Liver (tissue), 8 donors: ENCODE measurements at regions not wholly inside any gene's neighbourhood (a gene's known extent, or its start where the extent isn't known, plus 50 kb on each side); places are given as distances from the start of the nearest gene placed in this dataset.

Source experiments
- DNase-seq: peaks from one replicate; pipeline ENCODE4 v3.0.0-alpha.2; 2017; ENCODE audit warnings: low spot score
- H3K27ac ChIP-seq, 2 donors: one replicate each; pipeline ENCODE4 v1.7.0; 2013; ENCODE audit warnings: inconsistent platforms in 2 of 2, low read length in 2 of 2, control low read depth in 1 of 2, low read depth in 1 of 2, mild to moderate bottlenecking in 1 of 2
- H3K27me3 ChIP-seq, 4 donors: one replicate each; pipeline versions ENCODE4 v1.6.1 to v1.7.0; 2013; ENCODE audit warnings: low read length in 3 of 4, inconsistent platforms in 1 of 4, mild to moderate bottlenecking in 1 of 4, moderate library complexity in 1 of 4; ENCODE audit not compliant: control insufficient read depth in 4 of 4, insufficient read depth in 4 of 4
- H3K36me3 ChIP-seq, 4 donors: one replicate each; pipeline versions ENCODE4 v1.6.1 to v1.7.0; 2013; ENCODE audit warnings: low read length in 3 of 4, mild to moderate bottlenecking in 3 of 4, low read depth in 1 of 4, moderate library complexity in 1 of 4; ENCODE audit not compliant: control insufficient read depth in 4 of 4, insufficient read depth in 3 of 4
- H3K4me1 ChIP-seq, 4 donors: one replicate each; pipeline versions ENCODE4 v1.6.1 to v1.7.0; 2013; ENCODE audit warnings: low read length in 3 of 4, mild to moderate bottlenecking in 3 of 4, moderate library complexity in 1 of 4; ENCODE audit not compliant: control insufficient read depth in 4 of 4, insufficient read depth in 4 of 4
- H3K4me3 ChIP-seq, 3 donors: one replicate each; pipeline versions ENCODE4 v1.6.1 to v1.7.0; 2013; ENCODE audit warnings: low read length in 3 of 3, control low read depth in 1 of 3, low read depth in 1 of 3, mild to moderate bottlenecking in 1 of 3
- H3K9ac ChIP-seq, 2 donors: one replicate each; pipeline ENCODE4 v1.7.0; 2013; ENCODE audit warnings: low read length in 2 of 2, mild to moderate bottlenecking in 2 of 2, moderate library complexity in 2 of 2, control low read depth in 1 of 2, low read depth in 1 of 2
- H3K9me3 ChIP-seq, 4 donors: one replicate each; pipeline versions ENCODE4 v1.6.1 to v1.7.0; 2013; ENCODE audit warnings: low read length in 3 of 4; ENCODE audit not compliant: control insufficient read depth in 4 of 4
- EGR1 ChIP-seq, 2 donors: IDR thresholded peaks; 2 replicates each; pipeline ENCODE4 v1.6.1; 2016 to 2018; ENCODE audit warnings: antibody characterized with exemption in 2 of 2, low read depth in 2 of 2
- FOXA1 ChIP-seq: IDR thresholded peaks from 2 replicates; pipeline ENCODE4 v1.6.1; 2016; ENCODE audit warnings: antibody characterized with exemption
- FOXA2 ChIP-seq: IDR thresholded peaks from 2 replicates; pipeline ENCODE4 v1.6.1; 2016; ENCODE audit warnings: antibody characterized with exemption
- GABPA ChIP-seq, 2 donors: IDR thresholded peaks in 1 of 2; conservative IDR thresholded peaks in 1 of 2; 2 replicates each; pipeline ENCODE4 v1.6.1; 2016; ENCODE audit warnings: antibody characterized with exemption in 2 of 2, mild to moderate bottlenecking in 1 of 2, moderate library complexity in 1 of 2
- HNF4A ChIP-seq, 2 donors: conservative IDR thresholded peaks; 2 replicates each; pipeline ENCODE4 v1.6.1; 2016; ENCODE audit warnings: antibody characterized with exemption in 2 of 2, mild to moderate bottlenecking in 2 of 2
- HNF4G ChIP-seq: IDR thresholded peaks from 2 replicates; pipeline ENCODE4 v1.6.1; 2016; ENCODE audit warnings: antibody characterized with exemption
- JUND ChIP-seq, 2 donors: IDR thresholded peaks; 2 replicates each; pipeline ENCODE4 v1.6.1; 2016; ENCODE audit warnings: antibody characterized with exemption in 2 of 2
- NR2F2 ChIP-seq: IDR thresholded peaks from 2 replicates; pipeline ENCODE4 v1.6.1; 2016; ENCODE audit warnings: antibody characterized with exemption
- RAD21 ChIP-seq, 2 donors: IDR thresholded peaks; 2 replicates each; pipeline ENCODE4 v1.6.1; 2016; ENCODE audit warnings: antibody characterized with exemption in 2 of 2, mild to moderate bottlenecking in 2 of 2
- RXRA ChIP-seq, 2 donors: IDR thresholded peaks; 2 replicates each; pipeline ENCODE4 v1.6.1; 2017 to 2018; ENCODE audit warnings: antibody characterized with exemption in 2 of 2, mild to moderate bottlenecking in 1 of 2
- SP1 ChIP-seq: IDR thresholded peaks from 2 replicates; pipeline ENCODE4 v1.6.1; 2018; ENCODE audit warnings: antibody characterized with exemption, mild to moderate bottlenecking
- TAF1 ChIP-seq: conservative IDR thresholded peaks from 2 replicates; pipeline ENCODE4 v1.6.1; 2016; ENCODE audit warnings: antibody characterized with exemption, mild to moderate bottlenecking
- YY1 ChIP-seq: IDR thresholded peaks from 2 replicates; pipeline ENCODE4 v1.6.1; 2016; ENCODE audit warnings: antibody characterized with exemption, mild to moderate bottlenecking
- WGBS: extraction: QIAGEN DNeasy Blood & Tissue Kit; methylation state at CpG from one replicate; pipeline ENCODE4 v1.1.7; 2013; 5-methylcytosine and 5-hydroxymethylcytosine counted together
- TF ChIP-seq, protein P1 (sequence below): fragments of 150-350 bp; IDR thresholded peaks from 2 replicates; pipeline ENCODE4 v1.5.1; 2017; ENCODE audit warnings: improper control_type of control experiment, low read depth, low read length; ENCODE audit not compliant: missing input control
- TF ChIP-seq, protein P2 (sequence below): IDR thresholded peaks from 2 replicates; pipeline ENCODE4 v1.6.1; 2016; ENCODE audit warnings: antibody characterized with exemption
- TF ChIP-seq, protein P3 (sequence below): IDR thresholded peaks from 2 replicates; pipeline ENCODE4 v1.6.1; 2016; ENCODE audit warnings: antibody characterized with exemption, mild to moderate bottlenecking
- TF ChIP-seq, protein P4 (sequence below): IDR thresholded peaks from 2 replicates; pipeline ENCODE4 v1.6.1; 2016; ENCODE audit warnings: antibody characterized with exemption
- TF ChIP-seq, protein P5 (sequence below): IDR thresholded peaks from 2 replicates; pipeline ENCODE4 v1.6.1; 2016; ENCODE audit warnings: antibody characterized with exemption
- donor health status: healthy.
- donor health status: healthy.
- donor health status: healthy.
- donor health status: healthy.
- donor health status: healthy.

DNA sequence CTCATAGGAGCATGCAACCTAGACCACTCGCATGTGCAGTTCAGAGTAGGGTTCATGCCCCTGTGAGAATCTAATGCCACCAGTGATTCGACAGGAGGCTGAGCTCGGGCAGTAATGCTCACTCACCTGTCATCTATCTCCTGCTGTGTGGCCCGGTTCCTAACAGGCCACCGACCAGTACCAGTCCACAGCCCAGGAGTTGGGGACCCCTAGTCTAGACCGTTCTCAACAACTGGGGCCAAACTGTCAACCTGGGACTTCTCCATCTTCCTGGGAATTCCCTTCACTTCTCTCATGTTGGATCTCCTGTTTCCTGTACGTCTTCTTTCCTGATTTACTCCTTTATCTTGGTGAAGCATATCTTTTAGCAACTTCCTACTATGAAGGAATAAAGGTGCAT is 79.4 kb upstream of the HELT start (continued):
- TF ChIP-seq, protein P1, sequence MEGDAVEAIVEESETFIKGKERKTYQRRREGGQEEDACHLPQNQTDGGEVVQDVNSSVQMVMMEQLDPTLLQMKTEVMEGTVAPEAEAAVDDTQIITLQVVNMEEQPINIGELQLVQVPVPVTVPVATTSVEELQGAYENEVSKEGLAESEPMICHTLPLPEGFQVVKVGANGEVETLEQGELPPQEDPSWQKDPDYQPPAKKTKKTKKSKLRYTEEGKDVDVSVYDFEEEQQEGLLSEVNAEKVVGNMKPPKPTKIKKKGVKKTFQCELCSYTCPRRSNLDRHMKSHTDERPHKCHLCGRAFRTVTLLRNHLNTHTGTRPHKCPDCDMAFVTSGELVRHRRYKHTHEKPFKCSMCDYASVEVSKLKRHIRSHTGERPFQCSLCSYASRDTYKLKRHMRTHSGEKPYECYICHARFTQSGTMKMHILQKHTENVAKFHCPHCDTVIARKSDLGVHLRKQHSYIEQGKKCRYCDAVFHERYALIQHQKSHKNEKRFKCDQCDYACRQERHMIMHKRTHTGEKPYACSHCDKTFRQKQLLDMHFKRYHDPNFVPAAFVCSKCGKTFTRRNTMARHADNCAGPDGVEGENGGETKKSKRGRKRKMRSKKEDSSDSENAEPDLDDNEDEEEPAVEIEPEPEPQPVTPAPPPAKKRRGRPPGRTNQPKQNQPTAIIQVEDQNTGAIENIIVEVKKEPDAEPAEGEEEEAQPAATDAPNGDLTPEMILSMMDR = no peak
- no peak for TF ChIP-seq HNF4A (conservative IDR thresholded peaks at IDR 0.05)

DNA sequence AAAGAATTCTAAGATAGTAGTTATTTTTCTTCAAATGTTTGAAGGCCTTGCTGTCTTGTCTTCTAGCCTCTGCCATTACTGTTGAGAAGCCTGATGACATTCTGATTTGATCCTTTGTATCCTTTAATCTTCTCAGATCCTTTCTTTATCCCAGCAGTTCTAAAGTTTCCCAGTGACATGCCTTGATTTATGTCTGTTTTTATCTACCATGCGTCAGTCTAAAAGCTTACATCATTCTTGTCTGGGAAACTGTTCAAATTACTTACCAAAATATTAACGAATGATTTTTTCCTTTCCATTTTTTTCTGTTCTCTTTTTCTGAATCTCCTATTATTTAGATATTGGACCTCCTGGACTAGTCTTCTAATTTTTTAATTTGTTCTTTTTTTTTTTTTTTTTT is 78.3 kb upstream of the HELT start:
- H3K9ac ChIP-seq = no peak overlapping the region
- H3K4me3 ChIP-seq = no peak overlapping the region
- H3K27ac ChIP-seq = no peak overlapping the region
- 95% methylated on average over 2 of the region's 2 CpGs for WGBS
- no peak for DNase-seq
- no peaks in the 10 kb centered on the region for H3K36me3 ChIP-seq
- no peaks in the 10 kb centered on the region for H3K9me3 ChIP-seq
- H3K27me3 ChIP-seq = no peaks in the 10 kb centered on the region
- TF ChIP-seq, protein P1 = no peak
- TF ChIP-seq RXRA (IDR thresholded peaks at IDR 0.05) (no peak), RAD21 (IDR thresholded peaks at IDR 0.05) (no peak), YY1 (no peak)
- TF ChIP-seq, protein P2, sequence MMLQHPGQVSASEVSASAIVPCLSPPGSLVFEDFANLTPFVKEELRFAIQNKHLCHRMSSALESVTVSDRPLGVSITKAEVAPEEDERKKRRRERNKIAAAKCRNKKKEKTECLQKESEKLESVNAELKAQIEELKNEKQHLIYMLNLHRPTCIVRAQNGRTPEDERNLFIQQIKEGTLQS = no peak
- H3K4me1 ChIP-seq = peaks cover 0 to 3% (median 0%) of the 10 kb centered on the region in 4 donors

DNA sequence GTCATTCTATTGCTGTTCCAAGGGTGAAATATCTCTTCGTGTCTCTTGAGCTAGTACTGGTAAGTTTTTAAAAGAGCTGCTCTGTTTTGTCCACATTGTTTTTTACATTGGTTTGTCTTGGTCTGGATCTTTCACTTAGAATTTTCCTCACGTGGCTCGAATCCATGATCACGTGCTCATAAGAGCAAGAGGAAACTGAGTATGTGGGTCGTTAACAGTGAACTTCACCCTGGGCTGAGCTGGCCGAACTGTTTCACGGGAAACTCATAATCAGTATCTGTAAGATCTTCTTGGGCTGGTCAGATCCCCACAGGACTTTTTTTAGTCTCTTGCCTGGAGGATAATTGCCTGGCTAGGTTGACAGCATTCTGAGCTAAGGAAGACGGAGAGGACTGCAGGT is 77.8 kb upstream of the HELT start:
- 89% methylated on average over 8 of the region's 8 CpGs for WGBS
- Histone ChIP-seq H3K4me3 (no peak overlapping the region), H3K27ac (no peak overlapping the region), H3K36me3 (no peaks in the 10 kb centered on the region), H3K4me1 (peaks cover 0 to 3% (median 0%) of the 10 kb centered on the region in 4 donors), H3K9ac (no peak overlapping the region), H3K27me3 (no peaks in the 10 kb centered on the region), H3K9me3 (no peaks in the 10 kb centered on the region)
- TF ChIP-seq FOXA2 (no peak), HNF4G (no peak), GABPA (IDR thresholded peaks at IDR 0.05 in 1 of 2, conservative IDR thresholded peaks at IDR 0.05 in 1 of 2) (no peak), EGR1 (IDR thresholded peaks at IDR 0.05; ENCODE audit: low read depth in 2 of 2) (no peak), SP1 (no peak), YY1 (no peak), TAF1 (no peak), JUND (IDR thresholded peaks at IDR 0.05) (no peak), FOXA1 (no peak), RAD21 (IDR thresholded peaks at IDR 0.05) (no peak), NR2F2 (no peak), RXRA (IDR thresholded peaks at IDR 0.05) (no peak), HNF4A (conservative IDR thresholded peaks at IDR 0.05) (no peak)
- TF ChIP-seq, protein P3, sequence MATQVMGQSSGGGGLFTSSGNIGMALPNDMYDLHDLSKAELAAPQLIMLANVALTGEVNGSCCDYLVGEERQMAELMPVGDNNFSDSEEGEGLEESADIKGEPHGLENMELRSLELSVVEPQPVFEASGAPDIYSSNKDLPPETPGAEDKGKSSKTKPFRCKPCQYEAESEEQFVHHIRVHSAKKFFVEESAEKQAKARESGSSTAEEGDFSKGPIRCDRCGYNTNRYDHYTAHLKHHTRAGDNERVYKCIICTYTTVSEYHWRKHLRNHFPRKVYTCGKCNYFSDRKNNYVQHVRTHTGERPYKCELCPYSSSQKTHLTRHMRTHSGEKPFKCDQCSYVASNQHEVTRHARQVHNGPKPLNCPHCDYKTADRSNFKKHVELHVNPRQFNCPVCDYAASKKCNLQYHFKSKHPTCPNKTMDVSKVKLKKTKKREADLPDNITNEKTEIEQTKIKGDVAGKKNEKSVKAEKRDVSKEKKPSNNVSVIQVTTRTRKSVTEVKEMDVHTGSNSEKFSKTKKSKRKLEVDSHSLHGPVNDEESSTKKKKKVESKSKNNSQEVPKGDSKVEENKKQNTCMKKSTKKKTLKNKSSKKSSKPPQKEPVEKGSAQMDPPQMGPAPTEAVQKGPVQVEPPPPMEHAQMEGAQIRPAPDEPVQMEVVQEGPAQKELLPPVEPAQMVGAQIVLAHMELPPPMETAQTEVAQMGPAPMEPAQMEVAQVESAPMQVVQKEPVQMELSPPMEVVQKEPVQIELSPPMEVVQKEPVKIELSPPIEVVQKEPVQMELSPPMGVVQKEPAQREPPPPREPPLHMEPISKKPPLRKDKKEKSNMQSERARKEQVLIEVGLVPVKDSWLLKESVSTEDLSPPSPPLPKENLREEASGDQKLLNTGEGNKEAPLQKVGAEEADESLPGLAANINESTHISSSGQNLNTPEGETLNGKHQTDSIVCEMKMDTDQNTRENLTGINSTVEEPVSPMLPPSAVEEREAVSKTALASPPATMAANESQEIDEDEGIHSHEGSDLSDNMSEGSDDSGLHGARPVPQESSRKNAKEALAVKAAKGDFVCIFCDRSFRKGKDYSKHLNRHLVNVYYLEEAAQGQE = no peak
- TF ChIP-seq, protein P1 = no peak
- TF ChIP-seq, protein P2 = no peak
- TF ChIP-seq, protein P4, sequence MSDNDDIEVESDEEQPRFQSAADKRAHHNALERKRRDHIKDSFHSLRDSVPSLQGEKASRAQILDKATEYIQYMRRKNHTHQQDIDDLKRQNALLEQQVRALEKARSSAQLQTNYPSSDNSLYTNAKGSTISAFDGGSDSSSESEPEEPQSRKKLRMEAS = no peak
- TF ChIP-seq, protein P5, sequence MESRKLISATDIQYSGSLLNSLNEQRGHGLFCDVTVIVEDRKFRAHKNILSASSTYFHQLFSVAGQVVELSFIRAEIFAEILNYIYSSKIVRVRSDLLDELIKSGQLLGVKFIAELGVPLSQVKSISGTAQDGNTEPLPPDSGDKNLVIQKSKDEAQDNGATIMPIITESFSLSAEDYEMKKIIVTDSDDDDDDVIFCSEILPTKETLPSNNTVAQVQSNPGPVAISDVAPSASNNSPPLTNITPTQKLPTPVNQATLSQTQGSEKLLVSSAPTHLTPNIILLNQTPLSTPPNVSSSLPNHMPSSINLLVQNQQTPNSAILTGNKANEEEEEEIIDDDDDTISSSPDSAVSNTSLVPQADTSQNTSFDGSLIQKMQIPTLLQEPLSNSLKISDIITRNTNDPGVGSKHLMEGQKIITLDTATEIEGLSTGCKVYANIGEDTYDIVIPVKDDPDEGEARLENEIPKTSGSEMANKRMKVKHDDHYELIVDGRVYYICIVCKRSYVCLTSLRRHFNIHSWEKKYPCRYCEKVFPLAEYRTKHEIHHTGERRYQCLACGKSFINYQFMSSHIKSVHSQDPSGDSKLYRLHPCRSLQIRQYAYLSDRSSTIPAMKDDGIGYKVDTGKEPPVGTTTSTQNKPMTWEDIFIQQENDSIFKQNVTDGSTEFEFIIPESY = no peak
- no peak for DNase-seq
